HepG2 (cell line): ENCODE measurements at regions not wholly inside any gene's neighbourhood (a gene's known extent, or its start where the extent isn't known, plus 50 kb on each side); places are given as distances from the start of the nearest gene placed in this dataset.

Experiments
- ATAC-seq: fragments of 200-7000 bp; cut with Tn5 transposase; 3 replicates; pipeline ENCODE4 v1.9.1; 2020; ENCODE audit warnings: mild to moderate bottlenecking, moderate library complexity
- BruUV-seq: library from RNA; stranded (reverse); fragments of 400-500 nt; replicated peaks from 2 replicates; lab custom pipeline; 2021; lab: Mats Ljungman, UMichigan
- CTCF ChIA-PET: fragments of 300-600 bp; formaldehyde crosslinking; extraction: SDS; loops from one replicate; lab custom pipeline; 2021; ENCODE audit warnings: low total read pairs, inconsistent platforms, low intra/inter-chr PET ratio; lab: Yijun Ruan, JAX
- POLR2A ChIA-PET: fragments of 350-600 bp; sonication (Branson Sonifier 250); formaldehyde crosslinking; loops from one replicate; lab custom pipeline; 2020; ENCODE audit warnings: antibody characterized with exemption, inconsistent platforms; lab: Yijun Ruan, JAX
- DNase-seq: peaks from one replicate; pipeline ENCODE4 v3.0.0-alpha.2; 2015; ENCODE audit warnings: low spot score
- FAIRE-seq: peaks from 3 replicates; lab custom pipeline; 2011; peaks lifted over from hg19 to GRCh38; lab: Jason Lieb, UNC
- H2AFZ ChIP-seq: one replicate; pipeline ENCODE4 v1.6.1; 2011; ENCODE audit warnings: low read length, inconsistent platforms
- H3K27ac ChIP-seq: fragments of 300-600 bp; 3 replicates; pipeline ENCODE4 v1.8.0; 2011; ENCODE audit warnings: mixed run types, mild to moderate bottlenecking, mixed read lengths, low read length, inconsistent platforms; ENCODE audit not compliant: insufficient read depth; ENCODE audit errors: extremely low read length
- H3K27me3 ChIP-seq, 2 experiments: fragments of 200-600 bp in 1 of 2; 2 replicates in 1 of 2; 3 replicates in 1 of 2; pipeline versions ENCODE4 v1.6.0 to v1.8.0; 2011; ENCODE audit warnings: low read length in 2 of 2, mild to moderate bottlenecking in 2 of 2, moderate library complexity in 2 of 2, inconsistent platforms in 1 of 2; ENCODE audit not compliant: insufficient read depth in 2 of 2, control insufficient read depth in 1 of 2
- H3K36me3 ChIP-seq, 2 experiments: fragments of 200-600 bp in 1 of 2; replicated peaks in 1 of 2; 2 replicates in 1 of 2; 3 replicates in 1 of 2; pipeline versions ENCODE4 v1.5.1 to v1.8.0; 2011; ENCODE audit warnings: low read length in 2 of 2, inconsistent platforms in 1 of 2; ENCODE audit not compliant: insufficient read depth in 2 of 2, control insufficient read depth in 1 of 2
- H3K4me1 ChIP-seq: 2 replicates; pipeline ENCODE4 v1.5.1; 2012; ENCODE audit warnings: low read length, inconsistent platforms; ENCODE audit not compliant: insufficient read depth
- H3K4me2 ChIP-seq: 2 replicates; pipeline ENCODE4 v1.6.0; 2011; ENCODE audit warnings: low read depth, low read length, inconsistent platforms
- H3K4me3 ChIP-seq, 3 experiments: fragments of 200-600 bp in 1 of 3; sonication (generic), shearing (Covaris generic) in 1 of 3; replicated peaks in 1 of 3; 2 replicates each; pipeline ENCODE4 v1.5.1; 2011 to 2016; ENCODE audit warnings: low read length in 3 of 3, inconsistent platforms in 2 of 3, low read depth in 2 of 3, mild to moderate bottlenecking in 2 of 3, control low read depth in 1 of 3, mixed read lengths in 1 of 3; ENCODE audit not compliant: insufficient read depth in 1 of 3
- H3K79me2 ChIP-seq: one replicate; pipeline ENCODE4 v1.6.1; 2011; ENCODE audit warnings: low read length, inconsistent platforms; ENCODE audit not compliant: insufficient read depth
- H3K9ac ChIP-seq: 2 replicates; pipeline ENCODE4 v1.6.0; 2011; ENCODE audit warnings: mild to moderate bottlenecking, low read depth, low read length, inconsistent platforms; ENCODE audit not compliant: insufficient read depth
- H3K9me3 ChIP-seq: 2 replicates; pipeline ENCODE4 v1.5.1; 2012; ENCODE audit warnings: mild to moderate bottlenecking, low read length
- H4K20me1 ChIP-seq: 2 replicates; pipeline ENCODE4 v1.6.0; 2011; ENCODE audit warnings: inconsistent platforms, mild to moderate bottlenecking, low read length, moderate library complexity; ENCODE audit not compliant: insufficient read depth
- BORCS8-MEF2B ChIP-seq: sonication (generic); formaldehyde crosslinking; IDR thresholded peaks from 2 replicates; pipeline ENCODE4 v1.8.0; 2022; ENCODE audit warnings: mild to moderate bottlenecking, missing genetic modification reagents
- DBP ChIP-seq: sonication (generic); formaldehyde crosslinking; IDR thresholded peaks from 2 replicates; pipeline ENCODE4 v1.4.0; 2020; ENCODE audit warnings: missing genetic modification reagents; ENCODE audit errors: not compliant biosample characterization
- GABPB1 ChIP-seq: IDR thresholded peaks from 2 replicates; pipeline ENCODE4 v1.6.1; 2016; ENCODE audit warnings: mild to moderate bottlenecking, missing genetic modification reagents, moderate library complexity, missing compliant biosample characterization
- MTA3 ChIP-seq: sonication (generic); formaldehyde crosslinking; IDR thresholded peaks from 2 replicates; pipeline ENCODE4 v1.4.0; 2020; ENCODE audit warnings: missing genetic modification reagents
- ZC3H13 ChIP-seq: sonication (generic); formaldehyde crosslinking; IDR thresholded peaks from 2 replicates; pipeline ENCODE4 v1.8.1; 2023; ENCODE audit warnings: mild to moderate bottlenecking, missing genetic modification reagents, moderate library complexity
- ZFY ChIP-seq: sonication (generic); formaldehyde crosslinking; IDR thresholded peaks from 2 replicates; pipeline ENCODE4 v1.4.0; 2020; ENCODE audit warnings: missing genetic modification reagents
- ZNF263 ChIP-seq: sonication (generic); formaldehyde crosslinking; IDR thresholded peaks from 2 replicates; pipeline ENCODE4 v1.4.0; 2020; ENCODE audit warnings: missing genetic modification reagents
- ZNF318 ChIP-seq: sonication (generic); formaldehyde crosslinking; IDR thresholded peaks from 2 replicates; pipeline ENCODE4 v1.4.0; 2020; ENCODE audit warnings: mild to moderate bottlenecking, missing genetic modification reagents
- ZNF350 ChIP-seq: sonication (generic); formaldehyde crosslinking; IDR thresholded peaks from 2 replicates; pipeline ENCODE4 v1.4.0; 2020; ENCODE audit warnings: mild to moderate bottlenecking, low read depth, missing genetic modification reagents, borderline replicate concordance
- ZNF550 ChIP-seq: sonication (generic); formaldehyde crosslinking; IDR thresholded peaks from 2 replicates; pipeline ENCODE4 v1.4.0; 2020; ENCODE audit warnings: mild to moderate bottlenecking, missing genetic modification reagents, borderline replicate concordance
- ZNF564 ChIP-seq: sonication (generic); formaldehyde crosslinking; IDR thresholded peaks from 2 replicates; pipeline ENCODE4 v1.8.1; 2023; ENCODE audit warnings: mild to moderate bottlenecking, missing genetic modification reagents
- WGBS: methylation state at CpG from one replicate; pipeline ENCODE4 v1.1.6; 2017; ENCODE audit warnings: low lambda C conversion rate; 5-methylcytosine and 5-hydroxymethylcytosine counted together
- in situ Hi-C: cut with HindIII; loops from 2 replicates; pipeline ENCODE4 v1.10.0; 2017; ENCODE audit warnings: low pct_unique_long_range_greater_than_20kb; ENCODE audit not compliant: extremely low pct_ligation_motif_present
- intact Hi-C: fragments of 100-400 bp; cut with micrococcal nuclease; formaldehyde crosslinking; loops from one replicate; pipeline ENCODE4 v1.10.0; 2022; ENCODE audit not compliant: unreplicated experiment
- TF ChIP-seq, protein P1 (sequence below): sonication (generic); formaldehyde crosslinking; IDR thresholded peaks from 2 replicates; pipeline ENCODE4 v1.8.0; 2022; ENCODE audit warnings: mild to moderate bottlenecking, missing genetic modification reagents, borderline replicate concordance
- TF ChIP-seq, protein P2 (sequence below): sonication (generic); formaldehyde crosslinking; IDR thresholded peaks from 2 replicates; pipeline ENCODE4 v1.8.0; 2023; ENCODE audit warnings: mild to moderate bottlenecking, missing genetic modification reagents

GRCh38 chr11:13606701-13607100 lies 61.8 kb upstream of the FAR1 start (continued):
- no peak for TF ChIP-seq GABPB1
- TF ChIP-seq, all 625 proteins: peak for 0

DNA sequence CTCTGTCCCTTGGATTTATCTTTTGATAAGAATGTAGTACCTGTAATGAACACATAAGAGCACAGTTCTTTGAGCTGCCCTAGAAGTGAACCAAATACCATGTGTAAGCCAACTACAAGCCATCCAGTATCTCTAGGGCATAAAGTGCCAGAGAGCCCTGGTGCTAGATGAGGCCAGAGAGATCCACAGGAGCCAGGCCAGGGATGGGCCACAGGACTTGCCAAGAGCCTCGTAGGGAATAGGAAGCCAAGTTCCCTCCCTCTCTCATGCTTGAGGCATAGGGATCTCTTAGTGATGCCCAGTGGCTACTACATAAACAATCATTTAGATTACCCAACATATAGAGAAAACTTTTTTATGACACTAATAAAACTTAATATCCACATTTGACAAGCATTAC lies 64.8 kb upstream of the FAR1 start:
- DNase-seq (no peak), ATAC-seq (no peak), FAIRE-seq (no peak)
- H2AFZ ChIP-seq: no peak overlapping the region
- no TSS peak for BruUV-seq
- POLR2A ChIA-PET: no interaction called here
- no peaks in the 10 kb centered on the region for H3K36me3 ChIP-seq
- H3K4me3 ChIP-seq: no peak overlapping the region
- intact Hi-C loops: no loop called here
- H3K4me1 ChIP-seq: no peaks in the 10 kb centered on the region
- H3K4me2 ChIP-seq: no peak overlapping the region
- H4K20me1 ChIP-seq: no peaks in the 10 kb centered on the region
- no peak overlapping the region for H3K9ac ChIP-seq
- CTCF ChIA-PET: no interaction called here
- H3K79me2 ChIP-seq: no peaks in the 10 kb centered on the region
- no peaks in the 10 kb centered on the region for H3K27me3 ChIP-seq
- in situ Hi-C loops: no loop called here
- no peaks in the 10 kb centered on the region for H3K9me3 ChIP-seq
- no CpG with 5 or more reads among the region's 1 CpG for WGBS
- no peak overlapping the region for H3K27ac ChIP-seq
- TF ChIP-seq ZNF318 (CRISPR knock-in tag) (no peak), ZNF550 (CRISPR knock-in tag) (no peak), ZFY (CRISPR knock-in tag) (no peak), ZC3H13 (CRISPR knock-in tag) (no peak), ZNF263 (CRISPR knock-in tag) (no peak), ZNF564 (CRISPR knock-in tag) (no peak), BORCS8-MEF2B (CRISPR knock-in tag) (no peak), DBP (CRISPR knock-in tag) (no peak), ZNF350 (no peak), MTA3 (no peak)
- TF ChIP-seq, protein P1, sequence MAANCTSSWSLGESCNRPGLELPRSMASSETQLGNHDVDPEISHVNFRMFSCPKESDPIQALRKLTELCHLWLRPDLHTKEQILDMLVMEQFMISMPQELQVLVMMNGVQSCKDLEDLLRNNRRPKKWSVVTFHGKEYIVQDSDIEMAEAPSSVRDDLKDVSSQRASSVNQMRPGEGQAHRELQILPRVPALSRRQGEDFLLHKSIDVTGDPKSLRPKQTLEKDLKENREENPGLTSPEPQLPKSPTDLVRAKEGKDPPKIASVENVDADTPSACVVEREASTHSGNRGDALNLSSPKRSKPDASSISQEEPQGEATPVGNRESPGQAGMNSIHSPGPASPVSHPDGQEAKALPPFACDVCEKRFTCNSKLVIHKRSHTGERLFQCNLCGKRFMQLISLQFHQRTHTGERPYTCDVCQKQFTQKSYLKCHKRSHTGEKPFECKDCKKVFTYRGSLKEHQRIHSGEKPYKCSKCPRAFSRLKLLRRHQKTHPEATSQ (CRISPR knock-in tag): no peak
- TF ChIP-seq, protein P2, sequence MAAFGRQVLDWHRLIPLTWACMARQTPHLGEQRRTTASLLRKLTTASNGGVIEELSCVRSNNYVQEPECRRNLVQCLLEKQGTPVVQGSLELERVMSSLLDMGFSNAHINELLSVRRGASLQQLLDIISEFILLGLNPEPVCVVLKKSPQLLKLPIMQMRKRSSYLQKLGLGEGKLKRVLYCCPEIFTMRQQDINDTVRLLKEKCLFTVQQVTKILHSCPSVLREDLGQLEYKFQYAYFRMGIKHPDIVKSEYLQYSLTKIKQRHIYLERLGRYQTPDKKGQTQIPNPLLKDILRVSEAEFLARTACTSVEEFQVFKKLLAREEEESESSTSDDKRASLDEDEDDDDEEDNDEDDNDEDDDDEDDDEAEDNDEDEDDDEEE: no peak
